ENCODE measurements at regions not wholly inside any gene's neighbourhood (a gene's known extent, or its start where the extent isn't known, plus 50 kb on each side); places are given as distances from the start of the nearest gene placed in this dataset.

GRCh38 chr5:168186289-168187074, 105.0 kb upstream of the WWC1 start:
- no peak for DNase-seq

- DNase-seq = no peak
Observed at GRCh38 chr5:168187614-168188013, 103.8 kb upstream of the WWC1 start.

- no peak for DNase-seq
Observed at GRCh38 chr5:168188182-168188581, 103.3 kb upstream of the WWC1 start.

GRCh38 chr5:168192120-168192519, 99.3 kb upstream of the WWC1 start:
- DNase-seq = no peak

GRCh38 chr5:168193493-168194250, 97.8 kb upstream of the WWC1 start:
- DNase-seq = no peak

GRCh38 chr5:168195110-168195509, 96.3 kb upstream of the WWC1 start:
- no peak for DNase-seq

- DNase-seq = no peak
Observed at GRCh38 chr5:168198359-168198758, 93.1 kb upstream of the WWC1 start.

GRCh38 chr5:168202996-168203395, 88.4 kb upstream of the WWC1 start:
- DNase-seq = no peak

- no peak for DNase-seq
Observed at GRCh38 chr5:168204165-168204564, 87.3 kb upstream of the WWC1 start.

GRCh38 chr5:168207450-168208029, 83.9 kb upstream of the WWC1 start:
- DNase-seq = no peak

- no peak for DNase-seq
Observed at GRCh38 chr5:168209244-168209995, 82.0 kb upstream of the WWC1 start.

GRCh38 chr5:168209997-168210396, 81.4 kb upstream of the WWC1 start:
- DNase-seq = no peak

- no peak for DNase-seq
Observed at GRCh38 chr5:168211245-168211644, 80.2 kb upstream of the WWC1 start.

GRCh38 chr5:168211936-168212335, 79.5 kb upstream of the WWC1 start:
- no peak for DNase-seq

- DNase-seq = no peak
Observed at GRCh38 chr5:168214071-168214470, 77.4 kb upstream of the WWC1 start.

- no peak for DNase-seq
Observed at GRCh38 chr5:168214886-168215285, 76.6 kb upstream of the WWC1 start.

- DNase-seq = peak; percentile 16
Observed at GRCh38 chr5:168215646-168216045, 75.8 kb upstream of the WWC1 start.

GRCh38 chr5:168216989-168217388, 74.5 kb upstream of the WWC1 start:
- DNase-seq = no peak

- no peak for DNase-seq
Observed at GRCh38 chr5:168217497-168217896, 73.9 kb upstream of the WWC1 start.

GRCh38 chr5:168218746-168219145, 72.7 kb upstream of the WWC1 start:
- no peak for DNase-seq

- DNase-seq = peak; percentile 69
Observed at GRCh38 chr5:168219515-168220410, 71.7 kb upstream of the WWC1 start.

GRCh38 chr5:168224085-168224484, 67.4 kb upstream of the WWC1 start:
- DNase-seq = no peak

All from dermis blood vessel endothelial cell (primary cell).